Endodermal cell (in vitro differentiated cells): ENCODE measurements at regions not wholly inside any gene's neighbourhood (a gene's known extent, or its start where the extent isn't known, plus 50 kb on each side); places are given as distances from the start of the nearest gene placed in this dataset.

Source experiments
- DNase-seq: peaks from one replicate; pipeline ENCODE4 v3.0.0-alpha.2; 2017
- H3K27ac ChIP-seq: 2 replicates; pipeline ENCODE4 v1.5.1; 2013; ENCODE audit warnings: mild to moderate bottlenecking, low read depth, low read length, moderate library complexity
- H3K27me3 ChIP-seq: 2 replicates; pipeline ENCODE4 v1.6.1; 2013; ENCODE audit warnings: mild to moderate bottlenecking, low read length, moderate library complexity; ENCODE audit not compliant: insufficient read depth, control insufficient read depth, poor library complexity, severe bottlenecking
- H3K36me3 ChIP-seq: 2 replicates; pipeline ENCODE4 v1.7.0; 2013; ENCODE audit warnings: mild to moderate bottlenecking, low read length, moderate library complexity; ENCODE audit not compliant: control insufficient read depth, insufficient read depth
- H3K4me1 ChIP-seq: one replicate; pipeline ENCODE4 v1.7.0; 2013; ENCODE audit warnings: low read length; ENCODE audit not compliant: control insufficient read depth, insufficient read depth
- H3K4me3 ChIP-seq: 2 replicates; pipeline ENCODE4 v1.5.1; 2013; ENCODE audit warnings: mild to moderate bottlenecking, low read length, moderate library complexity
- H3K9ac ChIP-seq: 2 replicates; pipeline ENCODE4 v1.6.1; 2013; ENCODE audit warnings: mild to moderate bottlenecking, low read length, moderate library complexity; ENCODE audit not compliant: poor library complexity, severe bottlenecking; ENCODE audit errors: extremely low read depth
- H3K9me3 ChIP-seq: 2 replicates; pipeline ENCODE4 v1.6.1; 2013; ENCODE audit warnings: mild to moderate bottlenecking, low read length, moderate library complexity; ENCODE audit not compliant: control insufficient read depth
- H3K27ac Mint-ChIP-seq: 2 replicates; pipeline ENCODE4 v1.8.0; 2020; ENCODE audit warnings: mixed read lengths
- H3K27me3 Mint-ChIP-seq: 2 replicates; pipeline ENCODE4 v1.8.0; 2021; ENCODE audit warnings: mild to moderate bottlenecking, mixed read lengths; ENCODE audit not compliant: insufficient read depth
- H3K36me3 Mint-ChIP-seq: 2 replicates; pipeline ENCODE4 v1.8.0; 2020; ENCODE audit warnings: low read depth, mixed read lengths
- H3K4me1 Mint-ChIP-seq: 2 replicates; pipeline ENCODE4 v1.8.0; 2020; ENCODE audit warnings: mixed read lengths
- H3K4me3 Mint-ChIP-seq: 2 replicates; pipeline ENCODE4 v1.8.0; 2020; ENCODE audit warnings: mild to moderate bottlenecking, moderate library complexity, mixed read lengths
- H3K9me3 Mint-ChIP-seq: 2 replicates; pipeline ENCODE4 v1.8.0; 2020; ENCODE audit warnings: mild to moderate bottlenecking, mixed read lengths
- CTCF ChIP-seq: fragments of 200-600 bp; sonication (generic); conservative IDR thresholded peaks from 2 replicates; pipeline ENCODE4 v1.5.0; 2021; ENCODE audit warnings: antibody characterized with exemption, mild to moderate bottlenecking
- WGBS, 2 experiments: methylation state at CpG; one replicate each; pipeline versions ENCODE4 v1.1.5 to v1.1.7; 2013; ENCODE audit warnings: missing lambda C conversion rate in 2 of 2, mixed read lengths in 1 of 2; ENCODE audit not compliant: insufficient coverage in 1 of 2, insufficient read length in 1 of 2; 5-methylcytosine and 5-hydroxymethylcytosine counted together

DNA sequence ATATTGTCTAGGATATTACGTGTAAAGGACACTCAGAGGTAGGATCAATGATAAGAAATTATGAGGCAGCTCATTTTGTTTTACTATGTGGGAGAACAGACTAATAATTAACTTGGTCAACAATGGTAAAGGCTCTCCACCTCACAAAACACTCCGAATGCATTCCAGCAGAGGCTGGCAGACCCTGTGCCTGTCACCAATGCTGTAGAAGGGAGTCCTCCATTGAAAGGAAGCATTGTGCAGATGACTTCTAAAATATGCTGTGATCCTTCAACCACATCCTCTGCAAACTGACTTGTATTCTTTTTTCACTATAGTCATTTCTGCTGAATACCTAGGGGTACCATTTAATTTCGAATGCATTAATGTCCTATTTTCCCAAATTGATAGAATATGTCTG is 119.6 kb upstream of the EEA1 start:
- H3K4me1 Mint-ChIP-seq = peaks cover 32% of the 10 kb centered on the region
- no peak overlapping the region for H3K4me3 Mint-ChIP-seq
- Histone ChIP-seq H3K9ac (no peak overlapping the region), H3K27me3 (no peaks in the 10 kb centered on the region), H3K36me3 (no peaks in the 10 kb centered on the region), H3K27ac (no peak overlapping the region), H3K9me3 (peaks cover 7% of the 10 kb centered on the region), H3K4me3 (no peak overlapping the region), H3K4me1 (peaks cover 6% of the 10 kb centered on the region)
- H3K27me3 Mint-ChIP-seq = no peaks in the 10 kb centered on the region
- peaks cover 12% of the 10 kb centered on the region for H3K9me3 Mint-ChIP-seq
- 92 to 97% methylated on average over 2 to 3 of the region's 3 CpGs for WGBS, 2 experiments
- H3K36me3 Mint-ChIP-seq = peaks cover 3% of the 10 kb centered on the region
- DNase-seq = no peak
- H3K27ac Mint-ChIP-seq = no peak overlapping the region
- no peak for TF ChIP-seq CTCF

DNA sequence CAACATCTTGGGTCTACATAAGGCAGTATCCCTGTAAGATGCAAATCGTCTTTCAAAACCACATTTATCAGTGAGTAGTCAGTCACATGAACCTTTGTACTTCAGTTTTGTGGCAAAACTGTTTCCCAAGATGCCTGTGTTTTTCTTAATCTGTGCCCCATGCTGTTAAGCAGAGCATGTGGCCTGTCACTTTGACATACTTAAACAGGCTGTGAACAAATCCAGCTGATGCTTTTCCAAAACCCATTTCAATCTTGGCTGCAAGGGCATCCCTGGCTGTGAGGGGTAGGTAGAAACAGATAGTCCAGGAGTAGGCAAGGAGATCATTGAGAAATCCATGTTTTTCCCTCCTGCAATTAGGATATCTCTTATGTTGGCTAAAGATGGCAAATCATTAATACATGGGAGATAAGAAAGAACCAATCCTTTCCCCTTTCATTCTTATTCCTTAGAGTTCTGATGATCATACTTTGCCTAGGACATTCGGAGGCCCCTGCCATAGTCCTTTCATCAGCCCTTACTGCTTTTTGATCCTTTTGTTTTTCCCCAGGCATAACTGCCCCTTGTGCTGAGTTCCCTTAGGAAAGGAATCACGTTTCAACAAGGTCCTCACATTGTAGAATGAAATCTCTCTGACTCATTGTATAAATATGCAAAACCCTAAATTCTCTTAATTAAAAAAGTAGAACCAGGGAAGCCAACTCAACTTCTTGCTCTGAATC is 121.1 kb upstream of the EEA1 start:
- Mint-ChIP-seq H3K27me3 (no peaks in the 10 kb centered on the region), H3K4me1 (peaks cover 34% of the 10 kb centered on the region), H3K4me3 (no peak overlapping the region), H3K27ac (peak overlapping the region; percentile 12), H3K36me3 (peaks cover 3% of the 10 kb centered on the region), H3K9me3 (peaks cover 12% of the 10 kb centered on the region)
- Histone ChIP-seq H3K36me3 (no peaks in the 10 kb centered on the region), H3K27ac (no peak overlapping the region), H3K27me3 (no peaks in the 10 kb centered on the region), H3K4me1 (peaks cover 6% of the 10 kb centered on the region), H3K4me3 (no peak overlapping the region), H3K9ac (no peak overlapping the region), H3K9me3 (peaks cover 7% of the 10 kb centered on the region)
- no peak for TF ChIP-seq CTCF
- DNase-seq = no peak
- 68 to 94% methylated on average over 2 to 3 of the region's 3 CpGs for WGBS, 2 experiments

DNA sequence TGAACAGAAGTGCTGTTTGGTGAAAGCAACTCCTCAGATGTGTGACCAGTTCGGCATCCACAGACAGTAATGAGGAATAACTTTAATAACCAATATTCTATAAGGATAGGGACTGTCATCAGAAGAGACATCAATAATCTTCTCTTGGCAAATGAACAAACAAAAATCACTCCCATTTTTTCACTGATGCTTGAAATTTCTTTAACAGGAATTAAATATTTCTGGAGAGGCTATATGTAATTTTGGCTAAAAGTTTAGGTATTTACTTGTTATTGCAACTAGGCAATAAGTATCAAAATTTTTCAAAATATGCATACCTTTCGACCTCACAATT is 121.6 kb upstream of the EEA1 start:
- Mint-ChIP-seq H3K4me1 (peaks cover 40% of the 10 kb centered on the region), H3K4me3 (no peak overlapping the region), H3K27ac (peak overlapping the region; percentile 12), H3K9me3 (peaks cover 12% of the 10 kb centered on the region), H3K27me3 (no peaks in the 10 kb centered on the region), H3K36me3 (peaks cover 3% of the 10 kb centered on the region)
- H3K4me1 ChIP-seq = peaks cover 6% of the 10 kb centered on the region
- peaks cover 7% of the 10 kb centered on the region for H3K9me3 ChIP-seq
- no peak for TF ChIP-seq CTCF
- no peak overlapping the region for H3K9ac ChIP-seq
- WGBS, 2 experiments = 100% methylated on average over 1 of the region's 2 CpGs
- H3K4me3 ChIP-seq = no peak overlapping the region
- no peaks in the 10 kb centered on the region for H3K27me3 ChIP-seq
- no peak overlapping the region for H3K27ac ChIP-seq
- no peaks in the 10 kb centered on the region for H3K36me3 ChIP-seq
- no peak for DNase-seq
